ENCODE measurements at regions not wholly inside any gene's neighbourhood (a gene's known extent, or its start where the extent isn't known, plus 50 kb on each side); places are given as distances from the start of the nearest gene placed in this dataset.

DNA sequence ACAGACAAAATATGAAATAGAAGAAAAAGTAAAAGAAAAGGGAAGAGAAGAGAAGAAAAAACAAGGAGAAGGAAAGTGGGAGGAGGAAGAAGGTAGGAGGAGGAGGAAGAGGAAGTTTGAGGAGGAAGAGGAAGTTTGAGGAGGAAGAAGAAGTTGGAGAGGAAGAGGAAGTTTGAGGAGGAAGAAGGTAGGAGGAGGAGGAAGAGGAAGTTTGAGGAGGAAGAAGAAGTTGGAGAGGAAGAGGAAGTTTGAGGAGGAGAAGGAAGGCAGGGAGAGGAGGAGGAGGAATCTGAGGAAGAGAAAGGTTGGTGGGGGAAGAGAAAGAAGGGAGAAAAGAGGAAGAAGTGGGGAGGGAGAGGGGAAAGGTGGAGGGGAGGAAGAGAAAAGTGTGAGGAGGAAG is 169.2 kb upstream of the RORA start:
- no peaks in the 10 kb centered on the region for H3K4me1 ChIP-seq (ENCODE audit: insufficient read depth, low read length)
- H3K4me3 ChIP-seq (ENCODE audit: low read length): no peak overlapping the region
- H3K27me3 ChIP-seq (ENCODE audit: insufficient read depth, low read length): no peaks in the 10 kb centered on the region
- H3K9me3 ChIP-seq (ENCODE audit: low read depth, low read length): no peaks in the 10 kb centered on the region

DNA sequence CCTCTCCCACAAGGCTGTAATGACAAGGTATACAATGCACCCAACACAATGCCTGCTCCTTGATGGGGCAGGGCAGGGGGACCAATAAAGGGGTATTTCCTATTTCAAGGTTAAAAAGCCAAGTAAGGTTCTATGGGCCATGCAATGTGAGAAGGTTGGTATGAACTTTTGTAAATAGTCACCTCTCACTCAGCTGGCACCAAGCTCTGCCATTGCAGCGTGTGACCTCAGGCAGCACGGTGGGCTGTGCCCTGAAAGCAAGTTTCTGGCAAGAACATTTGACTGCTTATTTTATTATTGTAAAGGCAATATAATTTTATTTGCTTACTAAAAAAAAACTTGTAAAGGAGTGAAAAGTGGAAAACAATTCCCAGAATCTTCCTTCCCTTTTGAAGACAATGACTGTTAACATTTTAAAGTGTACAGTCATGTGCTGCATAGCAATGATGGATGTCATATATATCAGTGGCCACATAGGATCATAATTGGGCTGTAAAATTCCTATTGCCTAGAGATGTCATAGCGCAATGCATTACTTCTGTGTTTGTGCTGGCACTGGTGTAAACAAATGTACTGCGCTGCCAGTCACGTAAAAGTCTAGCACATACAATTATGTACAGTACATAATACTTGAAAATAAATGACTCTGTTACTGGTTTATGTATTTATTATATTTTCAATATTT is 167.3 kb upstream of the RORA start:
- no peaks in the 10 kb centered on the region for H3K27me3 ChIP-seq (ENCODE audit: insufficient read depth, low read length)
- no peak overlapping the region for H3K4me3 ChIP-seq (ENCODE audit: low read length)
- H3K9me3 ChIP-seq (ENCODE audit: low read depth, low read length): no peaks in the 10 kb centered on the region
- H3K4me1 ChIP-seq (ENCODE audit: insufficient read depth, low read length): no peaks in the 10 kb centered on the region

DNA sequence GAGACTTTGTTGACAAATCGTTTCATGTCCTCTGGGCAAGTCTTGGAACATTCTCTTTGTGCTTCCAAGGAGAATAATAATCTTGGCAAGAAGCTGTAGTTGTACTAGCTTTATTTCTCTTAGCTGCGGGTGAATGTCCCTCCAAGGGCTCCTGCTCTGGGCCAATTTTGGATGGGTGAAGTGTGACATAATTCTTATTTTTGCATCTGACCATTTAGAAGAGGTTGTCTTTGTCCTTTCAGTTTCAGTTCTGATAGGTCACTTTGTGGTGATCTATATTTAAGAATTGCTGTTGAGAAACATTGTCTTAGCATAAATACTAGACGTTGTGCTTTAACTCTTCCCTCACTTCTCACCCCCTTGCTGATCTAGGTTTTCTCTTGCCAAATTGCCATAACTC is 164.8 kb upstream of the RORA start:
- H3K4me1 ChIP-seq (ENCODE audit: insufficient read depth, low read length): no peaks in the 10 kb centered on the region
- H3K4me3 ChIP-seq (ENCODE audit: low read length): no peak overlapping the region
- no peaks in the 10 kb centered on the region for H3K9me3 ChIP-seq (ENCODE audit: low read depth, low read length)
- H3K27me3 ChIP-seq (ENCODE audit: insufficient read depth, low read length): no peaks in the 10 kb centered on the region

DNA sequence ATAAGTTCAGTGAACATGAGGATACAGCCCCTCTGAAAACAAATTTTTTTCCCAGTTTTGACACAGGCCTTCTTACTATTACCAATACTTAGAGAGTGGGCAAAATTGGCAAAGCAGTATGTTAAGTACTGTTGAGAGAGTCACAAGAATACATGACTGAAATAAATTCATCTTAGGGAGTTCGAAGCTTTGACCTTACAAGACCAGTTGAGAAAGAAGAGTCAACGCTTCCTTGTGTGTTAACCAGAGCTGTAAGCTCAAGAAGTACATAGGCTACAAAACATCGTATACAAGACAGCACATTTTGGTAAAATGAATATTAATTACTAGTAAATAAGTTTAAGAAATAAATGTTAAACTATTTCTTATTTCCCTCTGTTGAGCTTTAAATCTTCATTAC is 164.4 kb upstream of the RORA start:
- Histone ChIP-seq H3K27me3 (ENCODE audit: insufficient read depth, low read length) (no peaks in the 10 kb centered on the region), H3K9me3 (ENCODE audit: low read depth, low read length) (no peaks in the 10 kb centered on the region), H3K4me1 (ENCODE audit: insufficient read depth, low read length) (no peaks in the 10 kb centered on the region), H3K4me3 (ENCODE audit: low read length) (no peak overlapping the region)

DNA sequence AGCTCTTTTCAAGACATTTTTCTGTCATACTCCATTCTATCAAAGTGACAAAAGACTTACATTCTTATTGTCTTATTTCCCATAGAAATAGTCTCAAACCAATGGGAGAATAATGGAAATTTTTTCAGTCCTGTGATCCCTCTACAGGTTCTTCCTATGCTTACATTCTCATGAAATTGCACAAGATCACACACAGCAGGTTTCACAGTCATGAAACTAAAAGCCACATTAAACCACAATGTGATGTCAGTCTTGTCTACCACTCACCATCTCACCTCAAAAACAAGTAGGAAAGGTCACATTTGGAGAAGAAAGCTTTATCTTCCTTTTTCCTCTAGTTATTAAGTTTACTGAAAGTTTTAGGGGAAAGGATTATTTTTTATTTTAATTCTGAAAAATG is 161.0 kb upstream of the RORA start:
- no peak overlapping the region for H3K4me3 ChIP-seq (ENCODE audit: low read length)
- no peaks in the 10 kb centered on the region for H3K27me3 ChIP-seq (ENCODE audit: insufficient read depth, low read length)
- no peaks in the 10 kb centered on the region for H3K4me1 ChIP-seq (ENCODE audit: insufficient read depth, low read length)
- no peaks in the 10 kb centered on the region for H3K9me3 ChIP-seq (ENCODE audit: low read depth, low read length)

DNA sequence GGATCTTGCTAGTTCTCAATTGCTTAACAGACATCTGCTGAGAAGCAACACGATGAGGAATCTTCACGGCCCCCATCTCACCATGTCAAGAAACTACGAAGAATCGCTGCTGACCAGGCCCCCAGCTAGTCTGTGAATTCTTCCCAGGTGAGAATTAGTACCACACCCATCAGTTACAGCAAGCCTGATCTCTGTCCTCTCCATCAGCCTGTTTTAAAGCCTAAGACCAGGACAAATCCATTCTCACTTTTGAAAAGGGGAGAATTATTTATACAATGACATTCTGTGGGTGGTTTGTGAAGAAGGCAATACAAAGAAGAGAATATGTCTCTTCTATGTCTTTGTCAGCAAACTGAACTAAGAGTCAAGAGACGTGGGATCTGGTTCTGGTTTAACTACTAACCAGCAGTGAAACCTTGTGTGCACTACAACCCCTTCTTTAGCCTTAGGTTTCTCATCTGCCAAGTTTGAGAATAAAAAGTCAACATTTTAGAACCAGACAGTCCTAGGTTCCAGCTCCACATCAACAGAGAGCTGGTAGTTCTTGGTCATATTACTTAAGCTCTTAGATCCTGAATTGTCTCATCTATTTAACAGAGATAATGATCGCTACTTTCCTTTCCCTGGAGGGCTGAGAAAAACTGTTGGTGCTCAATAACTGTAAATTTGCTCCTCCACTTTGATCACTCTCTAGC is 160.4 kb upstream of the RORA start:
- H3K27me3 ChIP-seq (ENCODE audit: insufficient read depth, low read length): no peaks in the 10 kb centered on the region
- H3K4me3 ChIP-seq (ENCODE audit: low read length): no peak overlapping the region
- H3K9me3 ChIP-seq (ENCODE audit: low read depth, low read length): no peaks in the 10 kb centered on the region
- H3K4me1 ChIP-seq (ENCODE audit: insufficient read depth, low read length): no peaks in the 10 kb centered on the region

DNA sequence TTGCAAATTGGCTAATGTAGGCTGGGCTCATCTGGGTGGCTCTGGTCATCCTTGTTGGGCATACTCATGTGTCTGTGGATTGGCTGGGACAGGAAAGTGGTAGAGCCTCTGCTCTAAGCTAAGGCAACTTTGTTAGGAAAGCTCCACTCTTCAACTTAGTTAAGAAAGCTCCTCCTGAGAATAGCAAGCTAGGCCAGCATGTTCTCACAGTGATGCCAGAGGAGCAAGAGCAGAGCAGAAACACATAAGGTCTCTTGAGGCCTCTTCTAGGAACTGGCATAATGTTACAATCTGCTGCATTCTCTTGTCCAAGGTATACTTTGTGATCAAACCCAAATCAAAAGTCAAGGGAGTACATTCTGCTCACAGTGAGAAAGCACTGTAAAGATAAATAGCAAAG is 158.6 kb upstream of the RORA start:
- Histone ChIP-seq H3K4me1 (ENCODE audit: insufficient read depth, low read length) (no peaks in the 10 kb centered on the region), H3K4me3 (ENCODE audit: low read length) (no peak overlapping the region), H3K27me3 (ENCODE audit: insufficient read depth, low read length) (no peaks in the 10 kb centered on the region), H3K9me3 (ENCODE audit: low read depth, low read length) (no peaks in the 10 kb centered on the region)

DNA sequence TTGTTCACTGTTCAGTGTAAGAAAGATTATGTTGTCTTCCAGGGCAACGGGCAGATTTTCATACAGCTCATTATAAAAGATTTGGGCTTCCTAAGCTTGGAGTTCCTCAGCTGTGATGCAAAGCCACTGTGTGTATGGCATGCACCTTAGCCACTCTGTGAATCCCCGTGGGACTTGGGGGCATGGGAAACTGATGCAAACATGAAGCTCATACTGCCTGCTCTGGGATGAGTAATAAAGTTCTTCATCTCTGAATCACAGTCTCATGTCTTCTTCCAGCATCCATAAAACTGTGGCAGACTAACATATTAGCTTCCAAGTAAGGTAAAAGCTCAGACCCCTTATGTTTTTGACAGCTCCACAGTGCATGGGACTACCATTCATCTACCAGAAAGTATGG is 154.3 kb upstream of the RORA start:
- no peaks in the 10 kb centered on the region for H3K9me3 ChIP-seq (ENCODE audit: low read depth, low read length)
- H3K27me3 ChIP-seq (ENCODE audit: insufficient read depth, low read length): no peaks in the 10 kb centered on the region
- H3K4me1 ChIP-seq (ENCODE audit: insufficient read depth, low read length): no peaks in the 10 kb centered on the region
- no peak overlapping the region for H3K4me3 ChIP-seq (ENCODE audit: low read length)

DNA sequence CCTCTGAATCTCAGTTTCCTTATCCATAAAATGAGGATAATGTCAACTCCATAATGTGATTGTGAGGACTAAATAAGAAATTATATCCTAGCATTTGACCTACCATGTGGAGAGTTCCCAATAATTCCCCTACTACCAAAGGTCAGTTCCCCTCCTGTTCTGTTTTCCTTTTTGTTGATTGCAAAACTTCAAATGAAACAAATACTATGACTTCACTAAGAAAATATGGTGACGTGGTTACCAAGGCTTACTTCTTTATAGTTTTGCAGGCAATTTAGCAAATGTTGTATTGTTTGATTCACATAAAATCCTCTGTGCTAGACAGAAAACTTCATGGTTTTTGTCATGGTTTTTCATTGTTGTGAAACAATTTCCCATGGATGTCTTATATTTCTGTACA is 153.8 kb upstream of the RORA start:
- no peaks in the 10 kb centered on the region for H3K27me3 ChIP-seq (ENCODE audit: insufficient read depth, low read length)
- H3K4me1 ChIP-seq (ENCODE audit: insufficient read depth, low read length): no peaks in the 10 kb centered on the region
- no peak overlapping the region for H3K4me3 ChIP-seq (ENCODE audit: low read length)
- H3K9me3 ChIP-seq (ENCODE audit: low read depth, low read length): no peaks in the 10 kb centered on the region

DNA sequence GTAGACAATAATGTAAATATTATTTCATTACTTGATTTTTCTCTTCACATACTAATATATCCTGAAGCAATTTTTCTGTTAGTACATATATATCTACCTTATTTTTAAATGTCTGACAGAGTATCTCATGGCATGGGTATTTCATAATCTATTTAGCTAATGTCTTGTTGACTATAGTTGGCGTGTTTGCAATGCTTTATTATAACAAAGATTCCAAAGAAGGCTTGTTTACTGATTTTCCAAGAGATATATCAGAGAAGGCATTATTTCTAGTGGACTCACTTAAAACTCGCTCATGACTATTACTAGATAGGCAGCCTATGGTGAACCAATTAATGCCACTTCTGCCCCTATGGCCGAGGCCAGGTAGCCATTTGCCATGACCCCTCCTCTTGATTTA is 152.4 kb upstream of the RORA start:
- Histone ChIP-seq H3K4me3 (ENCODE audit: low read length) (no peak overlapping the region), H3K9me3 (ENCODE audit: low read depth, low read length) (no peaks in the 10 kb centered on the region), H3K27me3 (ENCODE audit: insufficient read depth, low read length) (no peaks in the 10 kb centered on the region), H3K4me1 (ENCODE audit: insufficient read depth, low read length) (no peaks in the 10 kb centered on the region)

DNA sequence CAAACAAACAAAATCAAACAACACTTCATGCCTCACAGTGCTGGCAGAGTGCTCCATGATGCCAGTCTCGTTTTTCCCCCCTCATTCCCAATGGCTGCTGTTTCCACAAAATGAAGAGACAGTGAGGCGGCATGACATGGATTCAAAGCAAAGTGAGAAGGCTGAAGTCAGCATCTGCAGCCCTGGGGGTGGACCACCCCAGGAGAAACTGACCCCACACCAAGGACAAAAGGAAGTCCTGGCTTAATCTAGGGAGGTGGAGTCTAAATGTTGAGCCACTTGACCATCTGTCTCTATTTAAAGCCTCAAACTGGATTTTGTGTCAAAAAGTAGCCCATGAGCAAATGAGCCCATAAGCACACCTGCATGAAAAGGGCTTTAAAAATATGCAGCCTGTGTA is 151.2 kb upstream of the RORA start:
- no peak overlapping the region for H3K4me3 ChIP-seq (ENCODE audit: low read length)
- no peaks in the 10 kb centered on the region for H3K4me1 ChIP-seq (ENCODE audit: insufficient read depth, low read length)
- H3K27me3 ChIP-seq (ENCODE audit: insufficient read depth, low read length): no peaks in the 10 kb centered on the region
- no peaks in the 10 kb centered on the region for H3K9me3 ChIP-seq (ENCODE audit: low read depth, low read length)

DNA sequence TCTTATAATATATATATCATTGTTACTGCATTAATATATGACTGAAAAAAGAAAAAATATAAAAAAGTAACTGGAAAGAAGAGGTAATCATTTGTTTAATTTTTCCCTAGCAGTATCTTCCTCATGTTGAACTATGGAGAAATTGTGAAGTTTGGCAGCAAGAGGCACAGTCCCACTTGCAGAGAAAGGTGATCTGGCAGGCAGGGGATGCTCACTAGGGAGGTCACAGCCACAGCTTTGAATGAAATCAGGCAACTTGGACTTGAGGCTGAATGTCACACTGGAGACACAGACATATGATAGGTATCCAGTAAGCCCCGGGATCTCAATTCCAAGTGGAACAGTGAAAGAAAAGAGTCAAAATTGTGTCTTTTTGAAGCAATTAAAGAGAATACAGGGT is 149.9 kb upstream of the RORA start:
- Histone ChIP-seq H3K27me3 (ENCODE audit: insufficient read depth, low read length) (no peaks in the 10 kb centered on the region), H3K4me1 (ENCODE audit: insufficient read depth, low read length) (no peaks in the 10 kb centered on the region), H3K9me3 (ENCODE audit: low read depth, low read length) (no peaks in the 10 kb centered on the region), H3K4me3 (ENCODE audit: low read length) (no peak overlapping the region)

DNA sequence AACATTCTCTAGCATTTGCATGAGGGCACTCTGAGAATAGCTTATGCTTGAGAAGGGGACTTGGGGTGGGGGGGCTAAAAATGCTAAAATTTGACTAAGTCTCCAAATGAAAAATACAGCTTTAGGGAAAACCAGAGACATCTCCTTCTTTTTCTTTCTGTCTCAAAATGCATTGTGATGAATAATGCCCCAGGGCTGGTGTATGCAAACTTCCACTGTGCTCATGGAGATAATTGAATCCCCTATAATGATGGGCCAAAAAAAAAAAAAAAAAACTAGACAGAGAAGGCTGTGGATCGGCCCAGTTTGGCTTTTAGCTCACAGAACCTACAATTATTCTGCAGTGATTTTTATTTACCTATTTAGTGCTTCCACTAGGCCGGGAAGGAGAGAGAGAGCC is 147.9 kb upstream of the RORA start:
- H3K4me3 ChIP-seq (ENCODE audit: low read length): no peak overlapping the region
- no peaks in the 10 kb centered on the region for H3K9me3 ChIP-seq (ENCODE audit: low read depth, low read length)
- H3K4me1 ChIP-seq (ENCODE audit: insufficient read depth, low read length): no peaks in the 10 kb centered on the region
- H3K27me3 ChIP-seq (ENCODE audit: insufficient read depth, low read length): no peaks in the 10 kb centered on the region

DNA sequence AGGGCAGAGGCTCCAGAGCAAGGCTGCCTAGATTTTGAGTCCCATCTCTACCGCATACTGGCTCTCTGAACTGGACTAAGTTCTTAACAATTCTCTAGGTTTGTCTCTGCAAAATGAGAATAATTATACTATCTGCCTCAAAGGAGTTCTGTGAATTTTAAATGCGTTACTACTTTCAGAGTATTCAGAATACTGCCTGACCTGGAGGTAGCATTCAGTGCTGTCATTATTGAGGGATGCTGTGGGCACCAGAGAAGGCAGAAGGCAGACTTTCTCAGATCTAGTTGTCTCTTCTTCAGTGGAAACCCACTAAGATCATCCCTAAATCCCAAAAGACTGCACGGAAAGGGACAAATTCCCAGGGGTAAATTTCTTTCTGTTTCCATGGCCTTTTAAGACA is 147.4 kb upstream of the RORA start:
- Histone ChIP-seq H3K9me3 (ENCODE audit: low read depth, low read length) (no peaks in the 10 kb centered on the region), H3K4me3 (ENCODE audit: low read length) (no peak overlapping the region), H3K4me1 (ENCODE audit: insufficient read depth, low read length) (no peaks in the 10 kb centered on the region), H3K27me3 (ENCODE audit: insufficient read depth, low read length) (no peaks in the 10 kb centered on the region)

DNA sequence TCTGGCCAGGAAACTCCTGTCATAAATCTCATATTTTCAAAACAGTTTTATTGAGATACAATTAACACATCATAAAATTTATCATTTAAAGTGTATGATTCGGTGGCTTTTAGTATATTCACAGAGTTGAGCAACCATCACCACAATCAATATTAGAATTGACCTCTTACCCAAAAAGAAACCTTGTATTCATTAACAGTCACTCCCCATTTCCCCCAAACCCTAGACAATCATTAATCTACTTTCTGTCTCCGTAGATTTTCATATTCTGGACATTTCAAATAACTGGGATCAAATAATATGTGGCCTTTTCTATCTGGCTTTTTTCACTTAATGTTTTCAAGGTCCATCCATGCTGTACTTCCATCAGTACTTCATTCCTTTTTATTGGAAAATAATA is 145.7 kb upstream of the RORA start:
- no peaks in the 10 kb centered on the region for H3K27me3 ChIP-seq (ENCODE audit: insufficient read depth, low read length)

DNA sequence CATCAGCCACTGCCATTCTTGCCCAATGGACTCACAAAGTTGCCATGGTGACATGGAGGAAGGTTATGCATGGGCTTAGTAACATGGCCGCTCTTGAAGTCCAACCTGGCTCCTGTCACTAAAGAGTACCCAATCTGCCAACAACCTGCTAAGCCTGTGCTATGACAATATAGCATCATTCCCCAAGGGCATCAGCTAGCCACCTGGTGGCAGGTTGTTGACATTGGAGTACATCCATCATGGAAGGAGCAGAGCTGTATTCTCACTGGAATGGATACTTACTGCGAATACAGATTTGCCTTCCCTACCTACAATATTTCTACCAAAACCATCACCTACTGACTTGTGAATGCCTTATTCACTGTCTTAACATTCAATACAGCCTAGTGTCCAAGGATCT is 138.9 kb upstream of the RORA start:
- Histone ChIP-seq H3K27me3 (ENCODE audit: insufficient read depth, low read length) (no peaks in the 10 kb centered on the region), H3K4me1 (ENCODE audit: insufficient read depth, low read length) (no peaks in the 10 kb centered on the region), H3K4me3 (ENCODE audit: low read length) (no peak overlapping the region), H3K9me3 (ENCODE audit: low read depth, low read length) (no peaks in the 10 kb centered on the region)

More for the DNA sequence above, 145.7 kb upstream of the RORA start:
- Histone ChIP-seq H3K9me3 (ENCODE audit: low read depth, low read length) (no peaks in the 10 kb centered on the region), H3K4me1 (ENCODE audit: insufficient read depth, low read length) (no peaks in the 10 kb centered on the region), H3K4me3 (ENCODE audit: low read length) (no peak overlapping the region)
